Stimulated activated CD4-positive, alpha-beta T cell treated with anti-CD3 and anti-CD28 coated beads, TNF-alpha, amount 100 ng/mL, for 24 hours (primary cell): ENCODE measurements at regions not wholly inside any gene's neighbourhood (a gene's known extent, or its start where the extent isn't known, plus 50 kb on each side); places are given as distances from the start of the nearest gene placed in this dataset.

Experiments
- DNase-seq, 3 experiments: peaks; one replicate each; pipeline ENCODE4 v3.0.0-alpha.2; 2020; ENCODE audit warnings: low read depth in 3 of 3

DNA sequence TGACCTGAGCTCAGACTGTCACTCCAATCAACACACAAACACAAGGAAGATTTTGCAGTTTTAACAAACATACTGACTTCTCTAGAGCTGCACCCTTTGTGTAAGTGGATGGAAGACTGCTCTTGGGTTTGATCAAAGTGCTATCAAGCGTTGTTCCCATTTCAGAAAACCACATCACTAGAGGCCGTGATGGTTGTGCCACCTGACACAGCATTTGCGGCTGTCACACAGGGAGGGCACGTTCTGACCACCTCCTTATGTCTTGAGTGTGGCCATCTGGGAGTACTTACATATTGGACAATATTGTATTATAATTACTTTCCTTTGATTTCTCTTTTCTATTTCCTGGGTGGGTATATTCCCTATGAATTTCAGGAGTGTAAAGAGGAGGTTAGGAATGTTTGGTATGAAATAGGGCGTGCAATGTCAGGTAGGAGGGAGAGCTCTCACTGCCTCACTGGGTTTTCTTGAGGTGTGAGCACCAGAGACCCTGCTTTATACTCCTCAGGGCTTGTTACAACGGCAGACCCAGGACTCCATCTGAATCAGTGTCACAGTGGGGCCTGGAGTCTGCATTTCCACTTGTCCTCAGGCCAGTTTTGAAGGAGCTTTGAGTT lies 74.3 kb downstream of the SYNE3 start:
- no peak for DNase-seq

DNA sequence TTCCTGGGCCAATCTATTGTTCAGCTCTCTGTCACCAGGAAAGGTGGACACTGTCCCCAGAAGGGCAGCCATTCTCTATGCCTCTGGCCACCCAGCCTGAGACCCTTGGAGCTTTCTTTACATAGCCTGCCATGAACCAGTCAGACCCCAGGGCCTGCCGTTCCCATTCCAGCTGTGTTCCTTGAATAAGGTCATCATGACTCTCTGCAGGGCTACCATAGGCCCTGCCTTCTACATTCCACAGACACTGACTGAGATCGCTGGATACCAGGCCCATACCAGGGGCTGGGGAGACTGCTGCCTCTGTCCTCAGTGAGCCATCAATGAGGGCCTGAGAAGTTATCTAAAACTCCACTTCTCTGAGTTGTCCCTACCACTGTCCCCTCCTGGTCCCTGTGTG lies 75.5 kb downstream of the SYNE3 start:
- no peak for DNase-seq

DNA sequence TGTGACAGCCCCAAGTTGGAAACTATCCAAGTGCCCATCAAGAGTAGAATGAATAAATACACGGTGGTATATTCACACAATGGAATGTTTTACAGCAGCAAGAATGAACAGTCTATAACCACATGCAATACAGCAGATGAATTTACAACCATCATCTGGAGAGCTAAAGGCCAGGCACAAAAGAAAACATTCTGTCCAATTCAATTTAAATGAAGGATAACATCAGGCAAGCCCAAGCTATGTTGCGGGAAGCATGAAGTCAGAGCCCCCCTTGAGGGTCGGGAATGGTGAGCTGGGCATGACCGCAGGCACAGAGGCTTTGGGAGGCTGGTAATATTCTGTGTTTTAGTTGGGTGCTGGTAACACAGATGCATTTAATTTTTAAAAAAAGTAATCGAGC lies 76.0 kb downstream of the SYNE3 start:
- no peak for DNase-seq

DNA sequence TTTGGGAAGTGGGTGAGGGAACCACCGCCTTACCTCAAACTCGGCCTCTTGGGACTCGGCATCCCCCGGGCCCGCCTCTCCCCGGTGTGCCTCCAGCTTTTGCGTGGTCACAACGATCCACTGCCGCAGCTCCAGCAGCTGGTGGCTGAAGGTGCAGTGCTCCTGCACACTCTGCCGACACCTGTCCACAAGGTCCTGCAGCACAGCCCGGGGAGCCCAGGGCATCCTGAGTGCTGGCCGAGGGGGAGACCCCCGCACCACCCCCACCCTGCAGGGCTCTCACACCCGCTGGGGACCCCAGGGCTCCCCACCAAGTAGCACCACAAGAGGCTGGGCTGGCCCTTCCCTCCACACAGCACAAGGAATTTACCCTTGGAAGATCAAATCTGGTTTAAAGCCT lies 76.6 kb downstream of the SYNE3 start:
- DNase-seq, result no peak

DNA sequence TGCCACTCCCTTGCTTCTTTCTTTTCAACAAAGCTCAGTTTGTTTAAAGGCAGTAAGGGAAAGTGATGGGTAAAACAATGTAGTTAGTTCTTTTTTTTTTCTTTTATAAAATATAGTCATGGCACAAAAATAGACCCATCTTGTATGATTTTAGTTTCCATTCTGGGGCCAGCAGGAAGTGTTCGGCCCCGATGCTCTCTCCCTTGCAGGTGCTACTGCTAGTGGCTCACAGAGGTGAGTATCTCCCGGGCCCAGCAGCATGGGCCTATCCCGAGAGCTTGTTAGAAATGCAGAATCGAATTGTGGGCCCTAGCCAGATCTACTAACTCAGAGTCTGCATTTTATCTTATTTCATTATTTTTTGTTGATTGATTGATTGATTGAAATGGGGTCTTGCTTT lies 78.7 kb downstream of the SYNE3 start:
- no peak for DNase-seq

DNA sequence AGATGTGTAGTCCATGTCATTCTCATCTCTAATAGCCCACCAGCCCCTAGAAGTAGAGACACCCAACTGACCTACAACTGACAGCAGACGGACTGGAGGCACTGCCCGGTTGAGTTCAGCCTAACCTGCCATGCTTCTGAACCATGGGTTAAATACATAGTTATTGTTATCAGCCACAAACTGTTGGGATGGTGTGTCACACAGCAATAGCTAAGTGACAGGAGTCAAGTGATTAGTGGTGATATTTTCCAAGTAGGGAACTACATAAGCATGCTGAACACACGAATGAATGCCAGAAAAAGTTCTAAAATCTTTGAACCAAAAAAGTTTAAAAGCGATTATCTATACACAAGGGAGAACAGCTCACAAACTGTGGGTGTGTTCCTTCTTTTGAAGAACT lies 80.1 kb downstream of the SYNE3 start:
- no peak for DNase-seq

DNA sequence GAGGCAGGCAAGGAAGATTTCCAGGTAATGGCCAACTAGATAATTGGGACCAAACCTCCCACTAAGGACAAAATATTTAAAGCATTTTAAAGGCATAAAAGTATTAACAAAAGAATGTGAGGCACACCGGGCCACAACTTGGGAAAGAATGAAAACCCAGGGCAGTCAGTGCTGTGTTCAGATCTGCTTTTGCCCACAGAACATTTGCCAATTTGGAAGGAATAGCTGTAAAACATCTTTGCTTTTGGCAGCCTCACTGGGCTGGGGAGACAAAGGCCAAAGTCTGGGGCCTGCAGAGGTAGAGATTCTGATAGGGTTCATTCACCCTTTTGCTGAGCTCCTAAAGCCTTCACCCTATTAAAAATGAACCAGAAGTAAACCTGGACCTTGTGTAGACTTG lies 82.3 kb downstream of the SYNE3 start:
- DNase-seq, result no peak

DNA sequence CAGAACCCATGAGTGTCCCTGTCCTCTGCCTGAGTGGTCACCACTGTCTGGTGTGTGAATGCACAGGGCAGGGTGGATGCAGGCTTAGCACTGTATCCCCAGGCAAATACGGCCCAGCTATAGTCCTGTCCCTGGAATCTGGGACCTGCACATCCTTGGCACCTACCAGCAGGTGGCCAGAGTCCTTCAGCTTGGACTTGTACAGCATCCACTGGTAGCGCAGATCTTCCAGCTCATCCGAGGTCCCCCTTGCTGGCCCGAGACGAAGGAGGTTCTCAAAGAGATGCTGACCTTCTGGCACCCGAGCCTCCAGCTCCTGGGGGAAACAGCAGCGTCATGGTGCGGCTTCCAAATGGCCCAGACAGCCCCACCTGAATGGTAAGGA lies 83.4 kb downstream of the SYNE3 start:
- DNase-seq, result no peak

DNA sequence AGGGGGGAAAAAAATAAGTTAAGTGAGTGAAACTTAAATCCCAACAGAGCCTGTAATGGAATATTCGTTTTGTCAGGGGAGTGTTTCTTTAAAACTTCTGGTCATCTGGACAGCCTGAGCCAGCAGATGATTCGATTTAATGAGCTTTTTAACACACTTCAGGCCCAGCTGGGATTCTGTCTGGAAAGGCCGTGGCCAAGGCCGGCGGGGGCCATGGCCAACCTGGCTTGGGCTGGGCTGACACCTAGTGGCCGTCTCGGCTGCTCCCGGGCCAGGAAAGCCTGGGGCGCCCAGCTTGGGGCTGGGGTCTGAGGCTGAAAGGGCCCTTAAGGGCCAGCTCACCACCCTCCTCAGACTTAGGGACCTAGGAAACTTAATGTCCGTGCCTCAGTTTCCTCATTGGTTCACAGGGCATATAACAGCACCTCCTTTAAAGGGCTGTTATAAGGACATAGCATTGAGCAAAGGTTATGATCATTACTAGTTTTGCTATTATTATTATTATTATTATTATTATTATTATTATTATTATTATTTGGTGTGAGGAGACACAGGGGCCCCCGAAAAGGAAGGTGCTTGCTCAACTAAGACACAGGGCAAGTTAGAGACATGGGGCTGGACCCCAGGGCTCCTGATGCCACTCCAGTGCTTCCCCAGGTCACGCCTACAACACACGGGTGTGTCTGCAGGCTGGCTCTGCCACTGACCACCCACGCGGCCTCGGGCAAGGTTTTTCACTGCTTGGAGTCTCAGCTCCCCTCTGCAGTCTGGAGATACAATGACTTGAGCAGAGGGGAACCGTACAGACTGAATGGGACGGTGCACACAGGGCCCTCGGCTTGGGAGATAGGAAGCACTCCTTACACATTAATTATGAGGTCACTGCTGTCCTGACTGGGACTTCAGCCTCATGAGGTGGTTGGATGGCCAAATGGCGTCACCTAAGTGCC lies 84.0 kb downstream of the SYNE3 start:
- DNase-seq, result no peak

DNA sequence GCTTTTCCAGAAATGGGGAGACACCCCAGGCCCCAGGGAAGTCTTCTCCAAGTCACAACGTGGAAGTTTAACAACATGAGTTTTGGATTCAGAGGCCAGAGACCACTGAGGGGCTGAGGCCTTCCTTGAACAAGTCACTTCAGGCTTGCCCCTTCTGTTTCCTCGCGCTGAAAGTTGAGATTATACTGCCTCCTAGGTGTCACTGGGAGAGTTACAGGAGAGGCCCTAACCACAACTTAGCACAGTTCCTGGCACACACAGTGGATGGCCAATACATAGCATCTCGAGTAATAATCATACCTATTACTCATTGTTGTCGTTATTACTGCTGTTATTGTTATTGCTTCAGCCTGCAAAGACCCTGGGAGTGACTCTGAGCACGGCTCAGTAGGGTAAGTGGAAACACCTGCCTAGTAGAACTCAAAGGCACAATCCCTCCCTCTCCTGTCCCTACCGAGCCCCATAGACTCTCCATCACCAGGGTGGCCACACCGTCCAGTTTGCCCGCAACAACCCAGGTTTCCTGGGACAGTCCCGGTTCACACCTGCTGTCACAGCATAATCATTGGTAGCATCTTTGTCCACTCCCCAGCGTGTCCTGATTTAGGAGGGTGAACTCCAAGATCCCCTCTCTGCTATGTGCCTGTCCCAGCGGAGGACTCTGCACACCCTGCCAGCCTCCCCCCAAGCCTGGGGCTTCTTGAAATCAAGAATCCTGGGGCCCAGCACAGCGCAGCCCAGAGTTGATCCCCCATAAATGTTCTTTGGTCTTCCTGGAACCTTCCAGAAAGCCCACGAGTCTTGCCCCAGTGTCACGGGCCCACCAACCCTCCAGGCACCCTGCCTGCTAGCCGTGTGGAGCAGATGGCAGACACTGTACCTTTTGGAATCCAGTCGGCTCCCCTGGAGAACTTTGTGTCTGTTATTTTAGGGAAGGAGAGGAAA lies 85.0 kb downstream of the SYNE3 start:
- no peak for DNase-seq

DNA sequence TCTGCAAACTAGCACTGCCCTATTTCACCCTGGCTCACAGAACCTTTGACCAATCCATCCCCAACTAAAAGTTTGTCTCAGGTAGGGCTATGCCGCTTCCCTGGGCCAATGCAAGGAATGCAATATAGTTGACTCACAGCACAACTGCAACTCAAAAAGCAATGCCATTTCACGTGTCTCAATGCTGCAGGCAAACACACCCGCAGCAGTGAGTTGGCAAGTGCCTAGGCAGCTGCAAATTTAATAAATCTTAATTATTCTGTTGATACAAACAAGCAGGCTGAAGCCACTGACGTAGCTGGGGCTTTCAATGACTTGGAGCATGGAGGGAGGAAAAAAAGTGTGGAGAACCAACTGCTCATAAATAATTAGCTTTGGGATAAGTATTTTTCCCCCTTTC lies 87.9 kb downstream of the SYNE3 start:
- no peak for DNase-seq

DNA sequence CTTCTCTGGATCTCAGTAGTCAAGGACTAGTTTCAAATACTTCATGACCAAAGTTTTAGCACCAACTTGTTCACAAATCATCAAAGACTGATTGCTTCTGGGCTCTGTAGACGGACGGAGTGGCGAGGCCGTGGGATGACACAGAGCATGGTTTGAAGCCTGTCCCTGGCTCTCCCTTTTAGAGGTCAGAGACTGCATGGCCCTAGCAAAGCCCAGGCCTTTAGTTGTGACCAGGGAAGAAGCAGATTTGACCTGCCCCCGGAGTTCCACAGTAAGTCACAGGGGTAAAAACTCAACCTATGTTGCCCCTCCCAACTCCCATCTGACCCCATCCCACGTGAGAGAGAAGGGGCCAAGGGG lies 90.4 kb downstream of the SYNE3 start:
- no peak for DNase-seq

DNA sequence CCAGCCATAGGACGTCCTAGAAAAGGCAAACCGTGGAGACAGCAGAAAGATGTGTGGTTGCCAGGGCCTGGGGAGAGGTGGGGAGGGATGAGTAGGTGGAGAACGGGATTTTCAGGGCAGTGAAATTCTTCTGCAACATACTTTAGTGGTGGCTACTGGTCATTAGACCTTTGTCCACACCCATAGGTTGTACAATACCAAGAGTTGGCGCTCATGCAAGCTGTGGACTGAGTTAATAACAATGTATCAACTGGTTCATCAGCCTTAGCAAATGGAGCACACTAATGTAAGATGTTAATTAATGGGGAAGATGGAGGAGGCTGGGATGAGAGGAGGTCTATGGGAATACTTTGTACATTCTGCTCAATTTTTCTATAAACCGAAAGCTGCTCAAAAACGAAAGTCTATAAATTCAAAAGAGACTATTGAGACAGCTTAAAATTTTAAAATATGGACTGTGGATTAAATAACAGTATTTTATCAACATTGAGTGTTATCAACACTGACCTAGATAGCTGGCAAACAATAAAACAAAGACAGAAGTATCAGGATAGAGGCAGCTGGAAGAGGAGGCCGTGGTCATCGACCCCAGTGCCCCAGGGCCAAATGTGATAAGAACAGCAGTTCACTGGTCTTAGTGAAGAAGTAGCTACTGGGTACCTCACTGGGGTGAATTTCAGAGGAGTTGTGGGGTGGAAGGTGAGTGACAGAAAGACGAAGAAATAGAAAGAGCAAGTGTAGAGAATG lies 90.9 kb downstream of the SYNE3 start:
- DNase-seq, result no peak

DNA sequence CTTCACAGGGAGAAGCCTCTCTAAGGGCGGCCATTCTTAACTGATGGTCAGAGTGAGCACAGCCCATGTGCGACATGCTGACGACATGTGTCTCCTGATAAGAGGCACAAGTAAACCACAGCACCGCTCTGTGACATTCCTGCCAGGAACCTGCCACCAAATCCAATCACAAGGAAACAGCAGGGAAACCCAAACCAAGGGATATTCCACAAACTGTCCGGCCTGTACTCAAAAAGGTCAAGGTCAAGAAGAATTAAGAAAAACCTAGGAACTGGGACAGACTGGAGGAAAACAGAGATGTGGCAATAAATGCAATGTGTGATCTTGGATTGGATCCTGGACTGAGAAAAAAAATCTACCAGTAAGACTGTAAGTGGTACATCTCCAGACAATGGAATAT lies 91.9 kb downstream of the SYNE3 start:
- no peak for DNase-seq

DNA sequence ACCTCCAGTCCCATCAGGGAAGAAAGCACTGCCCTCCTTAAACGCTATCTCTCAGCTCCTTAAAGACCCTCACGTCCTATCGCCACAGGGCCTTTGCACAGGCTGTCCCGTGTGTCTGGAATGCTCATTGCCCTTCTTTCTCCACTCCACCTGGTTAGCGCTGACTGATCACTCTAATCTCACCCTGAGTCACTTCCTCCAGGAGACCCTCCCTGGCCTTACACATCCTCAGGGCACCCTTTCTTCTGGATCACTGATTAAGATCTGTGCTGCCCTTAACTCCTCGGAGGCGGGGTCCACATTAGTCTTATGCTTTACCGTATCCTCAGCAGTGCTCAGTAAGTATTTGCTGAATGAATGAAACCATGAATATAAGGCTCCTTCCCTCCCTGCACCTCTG lies 94.7 kb downstream of the SYNE3 start:
- DNase-seq, result no peak

DNA sequence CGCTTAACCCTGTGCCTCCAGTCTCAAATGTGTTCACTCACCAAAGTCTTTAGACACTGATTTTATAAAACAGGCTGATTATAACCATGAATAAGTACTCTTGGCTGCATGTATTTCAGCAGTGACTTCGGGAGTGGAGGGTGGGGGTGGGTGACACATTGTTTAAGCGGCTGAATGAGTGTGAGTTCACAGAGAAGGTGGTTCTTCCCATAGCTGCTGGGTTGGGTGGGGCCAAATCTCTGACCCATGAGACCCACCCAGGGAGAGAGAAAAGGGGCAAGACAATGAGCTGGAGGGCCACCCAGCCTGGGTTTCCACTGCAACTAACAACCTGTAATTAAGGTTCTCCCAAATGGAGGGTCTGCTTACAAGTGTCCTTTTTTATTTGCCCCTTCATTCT lies 96.4 kb downstream of the SYNE3 start:
- DNase-seq, result no peak

DNA sequence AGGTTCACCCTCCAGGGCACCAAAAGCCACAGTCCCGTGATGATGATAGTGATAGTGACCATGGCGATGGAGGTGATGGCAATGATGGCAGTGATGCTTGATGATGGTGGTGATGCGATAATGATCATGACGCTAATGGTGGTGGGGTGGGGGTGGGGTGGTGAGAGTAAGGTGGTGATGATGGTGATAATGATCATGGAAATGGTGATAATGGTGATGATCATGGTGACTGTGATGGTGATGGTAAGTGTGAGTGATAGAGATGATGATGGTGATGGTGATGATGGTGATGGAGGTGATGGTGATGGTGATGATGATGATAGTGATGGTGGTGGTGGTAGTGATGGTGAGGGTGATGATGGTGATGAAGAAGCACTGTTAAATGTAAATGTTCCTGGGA lies 96.9 kb downstream of the SYNE3 start:
- DNase-seq, result no peak

DNA sequence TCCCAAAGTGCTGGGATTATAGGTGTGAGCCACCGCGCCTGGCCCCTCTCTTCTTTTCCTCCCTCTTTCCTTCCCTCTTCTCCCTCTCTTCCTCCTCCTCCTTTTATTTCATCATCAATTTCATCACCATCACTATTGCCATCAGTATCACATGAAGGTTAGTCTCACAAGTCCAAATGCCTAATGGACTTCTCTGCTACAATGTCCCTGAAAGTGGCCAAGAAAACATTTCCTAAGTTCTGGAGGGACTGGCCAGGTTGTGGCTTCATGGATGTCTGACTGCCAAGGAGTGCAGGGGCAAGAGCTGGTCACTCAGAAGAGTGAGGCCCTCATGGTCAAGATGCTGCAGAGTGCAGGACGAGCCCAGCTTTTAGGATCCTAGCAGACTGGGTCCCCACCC lies 97.6 kb downstream of the SYNE3 start:
- DNase-seq, result no peak

DNA sequence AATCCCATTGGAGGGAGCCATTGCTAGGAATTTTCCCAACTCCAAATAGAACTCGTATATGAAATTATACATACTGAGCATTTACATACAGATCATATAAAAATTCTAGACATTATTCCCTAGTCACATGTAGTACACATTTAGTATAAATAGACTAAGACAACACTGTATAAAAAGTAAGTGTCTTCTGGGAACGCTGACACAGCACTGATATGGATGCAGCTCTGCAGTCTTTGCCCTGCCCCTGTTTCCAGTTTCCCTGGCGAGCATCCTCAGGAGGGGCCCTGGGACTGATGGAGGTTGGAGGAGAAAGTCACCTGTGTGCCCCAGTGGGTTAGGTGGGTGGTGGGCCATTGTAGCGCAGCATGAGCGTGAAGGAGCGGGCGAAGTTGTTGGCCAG lies 97.8 kb upstream of the CLMN start:
- no peak for DNase-seq

DNA sequence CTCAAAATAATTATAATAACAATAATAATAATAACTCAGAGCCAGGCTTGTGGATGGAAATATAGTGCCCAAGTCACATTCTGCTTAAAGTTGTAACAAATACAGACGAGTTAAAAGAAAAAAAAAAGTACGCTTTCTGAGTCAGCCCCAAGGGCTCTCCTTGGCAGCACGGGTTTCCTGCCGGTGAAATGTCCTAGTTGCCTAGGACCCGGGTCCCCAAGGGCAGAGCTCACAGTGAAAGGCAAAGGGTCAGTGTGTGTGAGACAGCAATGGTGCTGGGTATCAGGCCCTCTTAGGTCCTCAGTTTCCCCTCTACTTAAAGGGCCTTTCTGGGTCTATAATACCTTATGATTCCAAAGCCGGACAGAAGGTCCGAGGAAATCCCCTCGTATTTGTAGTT lies 96.3 kb upstream of the CLMN start:
- no peak for DNase-seq

DNA sequence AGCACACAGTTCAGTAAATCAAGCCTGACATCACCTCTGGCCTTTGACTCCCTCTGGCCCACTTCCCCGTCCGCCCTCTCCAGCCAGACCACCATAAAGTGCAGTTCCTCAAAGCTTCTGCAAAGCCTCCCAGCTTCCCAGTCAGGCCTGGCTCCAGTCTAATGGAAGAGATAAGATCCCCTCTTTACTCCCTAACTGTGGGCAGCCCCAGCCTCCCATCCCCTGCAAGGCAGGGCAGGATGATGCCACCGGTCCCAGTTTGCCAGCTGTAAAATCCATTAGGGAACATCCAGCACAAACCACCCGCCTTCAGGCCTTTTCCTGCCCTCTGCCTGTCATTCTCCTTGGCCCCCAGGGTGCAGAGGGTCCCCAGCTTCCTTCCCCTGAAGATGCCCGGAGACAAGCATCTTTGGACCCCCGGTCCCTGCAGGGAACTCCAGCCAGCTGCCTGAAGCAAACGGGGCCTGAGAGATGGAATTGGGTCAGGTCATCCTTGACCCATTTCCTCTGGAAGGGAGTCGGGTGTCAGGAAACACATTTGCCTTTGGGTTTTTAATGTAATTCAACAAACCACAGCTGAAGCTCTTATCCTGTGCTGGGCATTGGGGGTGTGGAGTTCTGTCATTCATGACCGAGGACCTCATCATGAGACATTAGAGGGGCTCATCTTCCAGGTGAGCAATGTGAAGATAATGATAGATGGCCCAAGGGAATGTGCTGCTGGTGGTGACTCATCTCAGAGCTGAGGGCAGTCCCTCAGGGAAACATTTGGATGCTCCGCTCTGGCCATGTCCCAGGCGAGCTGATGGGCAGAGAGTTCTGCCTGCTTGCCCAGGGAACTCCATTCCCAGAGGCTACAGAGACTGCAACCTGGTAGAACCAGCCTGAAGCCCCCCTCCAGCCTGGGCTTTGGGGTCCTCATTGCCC lies 93.8 kb upstream of the CLMN start:
- no peak for DNase-seq
